ENCODE measurements at regions not wholly inside any gene's neighbourhood (a gene's known extent, or its start where the extent isn't known, plus 50 kb on each side); places are given as distances from the start of the nearest gene placed in this dataset.

- no peaks in the 10 kb centered on the region for H3K27me3 ChIP-seq
- H3K9me3 ChIP-seq, result no peaks in the 10 kb centered on the region
- no peak for DNase-seq
- H3K4me1 ChIP-seq, result no peaks in the 10 kb centered on the region
- no peaks in the 10 kb centered on the region for H3K36me3 ChIP-seq
- no peak overlapping the region for H3K9ac ChIP-seq (ENCODE audit: low read depth in 2 of 2, low read length in 2 of 2)
- TF ChIP-seq CTCF (IDR thresholded peaks at IDR 0.05), result no peak
- intact Hi-C loops (cut with DNase I), result no loop called here
- H3K4me3 ChIP-seq, result no peak overlapping the region
- H3K27ac ChIP-seq, result no peak overlapping the region
These were observed 1391.3 kb downstream of the DSC3 start for GRCh38 chr18:29651122-29651680.

GRCh38 chr18:29648891-29649290 lies 1393.7 kb downstream of the DSC3 start:
- H3K9me3 ChIP-seq, result no peaks in the 10 kb centered on the region
- no peak overlapping the region for H3K9ac ChIP-seq (ENCODE audit: low read depth in 2 of 2, low read length in 2 of 2)
- H3K36me3 ChIP-seq, result no peaks in the 10 kb centered on the region
- no peaks in the 10 kb centered on the region for H3K27me3 ChIP-seq
- H3K4me3 ChIP-seq, result no peak overlapping the region
- H3K27ac ChIP-seq, result no peak overlapping the region
- H3K4me1 ChIP-seq, result no peaks in the 10 kb centered on the region
- intact Hi-C loops (cut with DNase I), result no loop called here
- no peak for DNase-seq
- TF ChIP-seq CTCF (IDR thresholded peaks at IDR 0.05), result no peak

- intact Hi-C loops (cut with DNase I), result no loop called here
- Histone ChIP-seq H3K4me3 (no peak overlapping the region), H3K36me3 (no peaks in the 10 kb centered on the region), H3K27me3 (no peaks in the 10 kb centered on the region), H3K9ac (ENCODE audit: low read depth in 2 of 2, low read length in 2 of 2) (no peak overlapping the region), H3K4me1 (no peaks in the 10 kb centered on the region), H3K27ac (no peak overlapping the region), H3K9me3 (no peaks in the 10 kb centered on the region)
- DNase-seq, result no peak
- TF ChIP-seq CTCF (IDR thresholded peaks at IDR 0.05), result no peak
These were observed 1394.8 kb downstream of the DSC3 start for GRCh38 chr18:29647700-29648099.

GRCh38 chr18:29644276-29644675 lies 1398.3 kb downstream of the DSC3 start:
- H3K9ac ChIP-seq (ENCODE audit: low read depth in 2 of 2, low read length in 2 of 2), result no peak overlapping the region
- no peak overlapping the region for H3K4me3 ChIP-seq
- no peaks in the 10 kb centered on the region for H3K9me3 ChIP-seq
- no peak for DNase-seq
- no peak overlapping the region for H3K27ac ChIP-seq
- no peaks in the 10 kb centered on the region for H3K36me3 ChIP-seq
- no peaks in the 10 kb centered on the region for H3K27me3 ChIP-seq
- intact Hi-C loops (cut with DNase I), result no loop called here
- H3K4me1 ChIP-seq, result no peaks in the 10 kb centered on the region
- no peak for TF ChIP-seq CTCF (IDR thresholded peaks at IDR 0.05)

- no peaks in the 10 kb centered on the region for H3K36me3 ChIP-seq
- no peak overlapping the region for H3K4me3 ChIP-seq
- intact Hi-C loops (cut with DNase I), result no loop called here
- no peaks in the 10 kb centered on the region for H3K27me3 ChIP-seq
- no peaks in the 10 kb centered on the region for H3K9me3 ChIP-seq
- H3K9ac ChIP-seq (ENCODE audit: low read depth in 2 of 2, low read length in 2 of 2), result no peak overlapping the region
- no peaks in the 10 kb centered on the region for H3K4me1 ChIP-seq
- TF ChIP-seq CTCF (IDR thresholded peaks at IDR 0.05), result no peak
- H3K27ac ChIP-seq, result no peak overlapping the region
- DNase-seq, result no peak
These were observed 1413.0 kb downstream of the DSC3 start for GRCh38 chr18:29629493-29630036.

All from colonic mucosa (tissue), 4 donors.